Activated naive CD8-positive, alpha-beta T cell treated with anti-CD3 and anti-CD28 coated beads, Interleukin-2, amount 50 U/mL, for 16 hours (primary cell): ENCODE measurements at regions not wholly inside any gene's neighbourhood (a gene's known extent, or its start where the extent isn't known, plus 50 kb on each side); places are given as distances from the start of the nearest gene placed in this dataset.

Experiments used
- DNase-seq: peaks from one replicate; pipeline ENCODE4 v3.0.0-alpha.2; 2020; ENCODE audit warnings: low read depth, low spot score

DNA sequence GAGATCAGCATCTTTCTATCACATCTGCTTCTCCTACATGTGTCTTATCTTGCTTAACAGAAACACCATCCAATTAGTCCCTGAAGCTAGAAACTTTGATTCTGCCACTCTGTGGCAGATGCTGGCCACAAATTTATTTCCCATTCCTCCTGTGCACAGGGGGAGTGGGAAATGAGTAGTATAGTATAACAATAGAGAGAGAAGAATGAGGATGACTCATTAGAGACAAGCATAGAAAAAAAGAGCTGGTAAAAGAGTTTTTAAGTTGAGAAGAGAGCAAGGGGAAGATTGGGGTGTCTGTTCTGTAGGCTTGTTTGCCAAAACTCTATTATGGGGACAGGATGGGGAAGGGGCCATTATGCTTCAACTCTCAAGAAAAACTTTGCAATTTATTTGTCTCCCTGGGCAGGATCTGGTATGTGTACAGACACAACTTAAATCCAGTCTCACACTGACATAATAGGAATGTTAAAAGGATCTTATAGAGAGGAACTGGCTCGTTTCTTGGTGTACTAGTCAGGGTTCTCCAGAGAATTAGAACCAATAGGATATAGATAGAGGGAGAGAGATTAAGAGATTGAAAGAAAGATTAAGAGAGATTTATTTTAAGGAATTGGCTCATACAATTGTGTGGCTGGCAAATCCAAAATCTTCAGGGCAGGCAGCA is 142.6 kb upstream of the CPSF6 start:
- no peak for DNase-seq

DNA sequence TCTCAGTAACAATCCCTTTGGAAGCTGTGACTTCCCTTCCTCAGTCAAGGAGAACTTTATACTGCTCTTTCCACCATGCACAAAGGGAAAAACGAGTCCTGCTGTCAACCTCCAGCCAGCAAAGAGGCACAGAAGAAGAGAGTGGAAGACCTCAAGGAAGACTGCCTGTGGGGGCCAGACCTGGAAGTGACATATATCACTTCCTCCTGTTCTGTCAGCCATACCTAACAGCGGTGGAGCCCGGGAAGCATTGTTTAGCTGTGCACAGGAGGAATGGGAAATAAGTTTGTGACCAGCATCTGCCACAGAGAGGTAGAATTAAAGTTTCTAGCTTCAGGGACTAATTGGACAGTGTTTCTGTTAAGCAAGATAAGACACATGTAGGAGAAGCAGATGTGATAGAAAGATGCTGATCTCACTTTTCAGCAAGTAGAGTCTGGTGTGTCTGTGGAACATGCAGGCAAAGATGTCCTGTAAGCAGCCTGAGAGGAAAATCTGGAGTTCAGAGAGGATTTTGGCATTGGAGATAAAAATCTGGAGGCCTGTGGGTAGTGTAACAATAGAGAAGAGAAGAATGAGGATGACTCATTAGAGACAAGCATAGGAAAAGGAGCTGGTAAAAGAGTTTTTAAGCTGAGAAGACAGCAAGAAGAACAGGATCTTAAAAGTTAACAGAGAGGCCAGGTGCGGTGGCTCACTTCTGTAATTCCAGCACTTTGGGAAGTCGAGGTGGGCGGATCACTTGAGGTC is 141.6 kb upstream of the CPSF6 start:
- no peak for DNase-seq

DNA sequence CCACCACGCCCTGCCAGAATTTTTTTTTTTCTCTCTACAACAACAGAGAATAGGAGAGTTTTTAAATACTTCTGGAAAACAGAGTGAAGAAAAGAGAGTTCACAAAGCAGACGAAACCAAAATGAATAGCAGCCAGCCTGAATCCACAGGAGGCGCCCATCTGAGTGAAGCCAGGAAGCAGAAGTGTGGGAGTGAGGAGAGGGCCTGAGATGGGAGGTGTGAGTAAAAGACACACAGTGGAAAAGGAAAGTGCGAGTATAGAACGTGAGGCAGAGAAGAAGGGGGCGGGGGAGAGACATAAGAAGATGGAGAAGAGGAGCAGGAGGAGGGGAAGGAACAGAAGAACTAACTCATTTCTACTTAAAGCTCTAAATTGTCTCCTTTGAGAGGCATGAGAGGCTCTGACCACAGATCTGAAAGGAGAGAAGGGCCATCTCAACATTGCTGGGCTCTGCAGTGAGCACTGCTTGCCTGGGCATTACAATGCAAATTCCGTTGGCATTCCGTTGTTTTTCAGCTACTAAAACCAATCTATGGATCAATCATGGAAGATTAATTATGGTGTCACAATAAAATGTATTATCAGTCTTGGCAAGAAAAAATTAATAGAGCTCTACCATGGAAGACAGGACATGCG is 140.1 kb upstream of the CPSF6 start:
- no peak for DNase-seq

DNA sequence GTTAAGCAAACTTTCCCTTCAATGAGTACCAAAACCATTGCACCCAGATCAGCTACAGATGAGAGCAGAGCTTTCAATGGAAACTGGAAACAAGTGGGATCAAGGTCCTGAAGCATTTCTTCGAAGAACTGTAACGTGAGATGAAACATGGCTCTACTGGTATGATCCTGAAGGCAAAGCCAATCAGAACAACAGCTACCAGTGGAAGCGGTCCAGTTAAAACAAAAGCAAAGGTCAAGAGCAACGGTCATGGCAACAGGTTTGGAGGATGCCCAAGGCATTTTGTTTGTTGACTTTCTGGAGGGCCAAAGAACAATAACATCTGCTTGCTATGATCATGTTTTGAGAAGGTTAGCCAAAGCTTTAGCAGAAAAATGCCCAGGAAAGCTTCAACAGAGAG is 137.9 kb upstream of the CPSF6 start:
- DNase-seq = no peak

DNA sequence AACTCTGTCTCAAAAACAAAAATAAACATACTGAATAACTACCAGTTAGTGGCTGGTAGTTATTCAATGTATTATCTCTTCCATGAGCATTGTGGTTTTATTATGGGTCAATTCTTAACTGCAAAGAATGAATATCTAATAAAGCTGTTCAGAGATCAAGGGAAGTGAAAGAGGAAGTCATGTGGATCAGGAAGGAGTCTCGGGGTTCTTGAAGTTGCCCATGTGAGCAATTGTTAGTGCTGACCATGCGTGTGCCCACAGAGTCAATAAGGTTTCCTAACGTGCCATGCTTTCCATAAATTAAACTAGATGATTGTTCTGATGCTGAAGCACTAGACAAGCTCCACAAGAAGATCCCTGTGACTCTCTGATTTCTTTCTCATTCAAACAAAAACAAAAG is 136.5 kb upstream of the CPSF6 start:
- no peak for DNase-seq

DNA sequence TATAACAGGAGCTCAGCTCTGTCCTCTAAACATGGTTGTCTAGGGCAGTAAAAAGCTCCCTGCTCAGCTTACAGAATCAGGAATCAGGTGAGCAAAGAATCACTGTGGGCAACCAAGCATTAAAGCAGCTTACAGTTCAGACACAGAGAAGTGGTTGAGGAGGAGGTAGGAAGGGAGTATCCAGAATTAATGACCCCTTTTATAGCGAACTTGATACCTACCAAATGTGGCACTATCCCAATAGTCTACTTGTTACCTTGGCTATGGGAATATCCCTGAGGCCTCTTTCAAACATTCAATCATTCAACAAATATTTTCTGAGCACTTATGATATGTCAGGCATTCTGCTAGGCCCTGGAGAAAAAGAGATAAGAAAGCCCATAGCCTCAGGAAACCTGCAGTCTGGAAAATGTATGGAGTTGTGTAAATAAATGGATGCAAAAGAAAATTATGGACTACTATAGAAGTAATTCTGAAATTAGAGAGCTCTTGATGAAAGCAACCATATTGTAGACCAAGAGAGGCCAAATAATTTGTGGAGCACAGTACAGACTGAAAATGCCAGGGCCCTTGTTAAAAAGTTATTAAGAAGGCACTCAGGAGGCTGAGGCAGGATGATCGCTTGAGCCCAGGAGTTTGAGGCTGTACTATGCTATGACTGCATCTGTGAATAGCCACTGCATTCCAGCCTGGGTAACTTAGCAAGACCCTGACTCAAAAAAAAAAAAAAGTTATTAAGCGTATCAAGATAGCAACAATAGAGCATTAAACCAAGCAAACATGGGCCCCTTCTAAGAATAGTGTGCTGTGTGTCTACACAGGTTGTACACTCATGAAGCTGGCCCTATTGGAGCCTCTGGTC is 134.0 kb upstream of the CPSF6 start:
- DNase-seq = no peak

DNA sequence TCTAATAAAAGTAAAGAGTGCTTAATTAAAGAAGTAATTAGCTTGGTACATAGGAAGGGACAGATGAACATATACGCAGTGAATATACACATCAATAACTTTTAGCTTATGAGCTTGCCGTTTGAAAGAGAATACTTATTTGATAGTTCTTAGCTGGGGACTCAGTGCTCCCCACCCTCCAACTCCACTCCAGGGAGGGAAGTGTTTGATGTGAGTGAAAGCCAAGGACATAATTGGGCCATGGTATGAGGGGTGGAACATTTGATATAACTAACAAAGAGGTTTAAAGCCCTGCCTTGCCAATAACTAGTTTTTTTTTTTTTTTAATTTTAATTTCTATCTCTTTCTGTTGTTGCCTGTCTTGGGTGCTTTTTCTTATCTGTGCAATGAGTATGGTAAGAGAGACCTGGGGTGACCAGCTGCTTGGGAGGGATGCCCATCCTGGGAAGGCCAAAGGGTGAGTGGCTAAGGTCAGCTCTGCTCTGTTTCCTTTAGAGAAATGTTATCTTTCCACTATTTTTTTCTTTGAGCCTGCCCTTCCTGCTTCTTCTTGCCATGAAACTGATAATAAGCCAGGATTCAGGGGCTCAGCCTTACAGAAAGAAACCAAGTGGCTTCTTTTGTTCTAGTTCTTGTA is 132.8 kb upstream of the CPSF6 start:
- no peak for DNase-seq

DNA sequence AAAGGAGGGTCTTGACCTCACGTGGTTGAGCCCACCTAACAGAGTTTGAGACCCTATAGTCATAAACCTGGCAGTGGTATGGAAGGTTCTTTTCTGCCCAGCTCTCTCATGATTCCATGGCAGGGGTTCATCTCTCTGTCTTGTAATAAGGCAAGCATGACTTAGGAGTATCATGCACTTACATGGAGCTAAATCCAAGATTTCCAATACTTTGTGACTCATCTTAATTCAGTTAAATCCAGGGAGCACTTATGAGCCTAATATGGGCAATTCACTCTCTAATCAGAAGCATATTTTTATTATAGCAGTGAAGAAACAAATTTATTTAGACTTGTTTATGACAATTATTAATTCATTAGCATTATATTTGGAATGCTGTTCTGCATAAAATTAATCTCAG is 131.8 kb upstream of the CPSF6 start:
- no peak for DNase-seq

DNA sequence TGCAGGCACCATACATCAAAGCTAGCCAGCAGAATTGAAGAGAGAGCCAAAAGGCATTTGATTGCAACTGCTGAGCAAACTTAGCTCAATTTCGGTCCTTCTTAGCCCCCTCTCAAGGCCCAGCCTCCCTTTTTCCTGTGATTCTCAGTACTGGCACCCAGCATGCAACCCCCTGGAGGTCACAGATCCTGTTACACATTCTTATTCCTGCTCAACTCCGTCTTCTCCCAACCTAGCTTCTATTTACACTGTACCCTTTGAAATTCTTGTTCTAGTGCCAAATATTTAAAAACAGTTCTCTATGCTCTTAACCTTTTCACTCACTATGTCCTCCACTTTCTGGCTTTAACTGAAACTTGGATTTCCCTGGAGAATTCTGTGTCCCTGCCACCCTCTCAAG is 131.3 kb upstream of the CPSF6 start:
- no peak for DNase-seq

DNA sequence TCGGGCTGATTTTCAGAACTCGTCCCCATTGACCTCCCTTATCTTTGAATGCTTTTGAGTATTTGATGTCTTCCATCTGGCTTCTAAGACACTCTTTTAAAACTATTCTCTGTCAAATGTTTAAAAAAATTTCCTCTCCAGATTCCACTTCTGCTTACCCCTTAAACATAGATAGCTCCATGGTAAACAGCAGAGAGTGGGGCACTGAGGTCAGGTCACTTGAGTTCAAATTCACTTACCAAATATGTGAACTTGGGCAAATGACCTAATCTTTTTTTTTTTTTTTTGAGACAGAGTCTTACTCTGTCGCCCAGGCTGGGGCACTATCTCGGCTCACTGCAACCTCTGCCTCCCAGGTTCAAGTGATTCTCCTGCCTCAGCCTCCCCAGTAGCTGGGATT is 126.8 kb upstream of the CPSF6 start:
- DNase-seq = no peak

DNA sequence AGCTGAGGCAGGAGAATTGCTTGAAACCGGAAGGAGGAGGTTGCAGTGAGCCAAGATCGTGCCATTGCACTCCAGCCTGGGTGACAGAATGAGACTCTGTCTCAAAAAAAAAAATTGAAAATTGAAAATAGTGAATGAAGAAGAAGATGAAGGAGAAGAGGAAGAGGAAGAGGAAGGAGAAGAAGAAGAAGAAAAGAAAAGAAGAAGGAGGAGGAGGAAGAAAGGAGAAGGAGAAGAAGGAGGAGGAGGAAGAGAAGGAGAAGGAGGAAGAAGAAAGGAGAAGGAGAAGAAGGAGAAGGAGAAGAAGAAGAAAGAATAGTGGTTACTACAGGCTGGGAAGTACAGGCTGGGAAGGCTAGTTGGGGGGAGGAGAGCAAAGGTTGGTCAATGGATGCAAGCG is 124.3 kb upstream of the CPSF6 start:
- DNase-seq = no peak

DNA sequence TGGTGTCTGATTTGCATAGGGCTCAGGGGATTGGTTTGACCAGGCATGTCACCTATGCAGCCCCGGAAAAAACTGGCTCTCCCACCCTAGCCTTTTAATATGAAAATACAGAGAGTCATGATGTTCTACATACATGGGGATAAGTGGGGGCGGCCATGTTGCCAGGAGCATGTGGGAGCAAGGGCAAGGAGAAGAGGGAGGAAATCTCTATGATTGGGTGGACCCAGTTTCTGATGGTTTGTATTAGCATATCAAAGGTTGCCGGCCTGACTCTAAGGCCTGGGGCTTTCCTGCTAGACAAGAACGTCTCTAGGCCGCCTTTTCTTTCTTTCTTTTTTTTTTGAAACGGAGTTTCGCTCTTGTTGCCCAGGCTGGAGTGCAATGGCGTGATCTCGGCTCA is 123.4 kb upstream of the CPSF6 start:
- no peak for DNase-seq

DNA sequence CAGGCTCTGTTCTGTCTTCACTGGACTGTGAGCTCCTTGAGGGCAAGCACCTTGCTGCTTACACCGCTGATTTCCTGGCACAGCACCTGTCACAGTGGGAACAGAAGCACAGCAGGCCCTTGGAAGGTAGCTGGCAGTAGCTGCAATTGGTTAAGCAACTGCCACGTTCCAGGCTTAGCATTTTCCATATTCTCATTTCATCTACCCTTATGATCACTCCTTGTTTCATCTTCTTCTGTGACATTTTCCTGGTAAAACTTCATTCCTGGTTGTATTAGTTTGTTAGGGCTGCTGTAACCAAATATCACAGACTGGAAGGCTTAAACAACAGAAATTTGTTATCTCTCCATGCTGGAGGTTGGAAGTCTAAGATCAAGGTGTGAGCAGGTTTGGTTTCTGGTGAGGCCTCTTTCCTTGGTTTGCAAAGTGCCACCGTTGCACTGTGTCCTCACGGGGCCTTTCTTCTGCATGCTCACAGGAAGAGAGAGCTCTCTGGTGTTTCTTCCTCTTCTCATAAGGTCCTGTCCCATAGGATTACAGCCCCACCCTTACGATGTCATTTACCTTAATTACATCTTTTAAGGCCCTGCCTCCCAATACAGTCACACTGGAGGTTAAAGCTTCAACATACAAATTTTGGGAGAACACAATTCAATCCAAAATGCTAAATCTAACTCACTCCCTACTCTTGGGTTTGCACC is 121.7 kb upstream of the CPSF6 start:
- DNase-seq = no peak

DNA sequence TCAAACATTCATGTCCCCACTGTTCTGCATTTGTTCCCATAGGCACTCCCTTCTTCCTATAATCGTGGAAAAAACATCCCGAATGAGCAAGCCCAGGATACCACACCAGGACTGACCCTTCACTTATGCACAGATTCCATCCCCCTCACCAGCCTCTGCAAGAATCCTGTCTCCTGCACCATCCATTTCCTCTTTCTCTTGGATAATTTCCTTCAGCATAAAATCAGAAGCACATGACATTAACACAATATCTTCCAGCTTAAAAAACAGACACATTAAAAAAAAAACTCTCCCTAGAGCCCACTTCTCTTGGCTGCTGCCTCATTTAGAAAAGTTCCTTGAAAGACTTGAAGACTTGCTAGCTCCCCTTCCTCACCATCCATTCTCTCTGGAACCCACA is 120.9 kb upstream of the CPSF6 start:
- no peak for DNase-seq

DNA sequence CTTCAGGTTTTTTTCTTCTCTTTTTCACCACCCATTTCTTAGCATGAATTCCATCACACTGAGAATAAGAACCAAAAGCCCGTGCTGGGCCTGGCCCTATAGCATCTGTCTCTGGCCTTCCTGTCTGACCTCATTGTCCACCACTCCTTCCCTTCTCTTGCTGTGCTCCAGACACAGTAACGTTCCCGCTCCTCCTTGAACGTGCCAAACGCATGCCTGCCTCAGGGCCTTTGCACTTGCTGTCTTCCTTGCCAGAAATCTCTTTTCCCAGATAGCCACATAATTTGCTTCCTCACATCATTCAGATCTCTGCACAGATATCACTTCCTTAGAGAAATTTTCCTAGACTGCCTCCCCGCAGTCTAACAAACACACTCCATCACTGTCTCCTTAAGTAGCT is 119.6 kb upstream of the CPSF6 start:
- no peak for DNase-seq

DNA sequence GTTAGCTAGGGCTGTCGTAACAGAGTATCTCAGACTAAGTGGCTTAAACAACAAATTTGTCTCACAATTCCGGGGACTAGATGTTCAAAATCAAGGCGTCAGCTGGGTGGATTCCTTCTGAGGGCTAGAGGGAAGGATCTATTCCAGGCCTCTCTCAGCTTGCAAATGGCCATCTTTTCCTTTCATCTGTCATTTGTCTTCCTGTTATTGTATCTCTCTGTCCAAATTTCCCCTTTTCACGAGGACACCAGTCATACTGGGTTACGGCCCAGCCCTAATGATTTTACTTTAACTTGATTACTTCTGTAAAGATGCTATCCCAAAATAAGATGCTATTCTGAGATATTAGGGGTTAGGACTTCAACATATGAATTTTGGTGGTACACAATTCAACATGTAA is 119.0 kb upstream of the CPSF6 start:
- DNase-seq = no peak

DNA sequence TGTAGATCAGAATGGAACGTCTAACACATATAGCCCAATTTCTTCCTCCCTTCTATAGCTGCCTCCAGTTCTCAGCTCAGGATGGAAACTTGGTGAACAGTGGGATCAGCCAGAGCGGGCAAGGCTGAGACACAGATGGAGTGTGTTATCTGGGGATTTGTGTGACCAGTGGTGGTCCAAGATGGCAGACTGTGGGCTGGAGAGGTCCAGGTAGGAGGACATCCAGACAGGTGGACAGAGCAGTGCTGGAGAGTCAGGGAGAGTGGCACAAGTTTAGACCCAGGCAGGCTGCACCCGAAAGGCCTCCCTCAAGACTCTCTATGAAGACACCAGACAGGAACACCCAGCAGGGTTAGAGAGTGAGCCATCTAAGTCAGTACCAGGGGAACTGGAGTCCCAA is 116.1 kb upstream of the CPSF6 start:
- DNase-seq = no peak

DNA sequence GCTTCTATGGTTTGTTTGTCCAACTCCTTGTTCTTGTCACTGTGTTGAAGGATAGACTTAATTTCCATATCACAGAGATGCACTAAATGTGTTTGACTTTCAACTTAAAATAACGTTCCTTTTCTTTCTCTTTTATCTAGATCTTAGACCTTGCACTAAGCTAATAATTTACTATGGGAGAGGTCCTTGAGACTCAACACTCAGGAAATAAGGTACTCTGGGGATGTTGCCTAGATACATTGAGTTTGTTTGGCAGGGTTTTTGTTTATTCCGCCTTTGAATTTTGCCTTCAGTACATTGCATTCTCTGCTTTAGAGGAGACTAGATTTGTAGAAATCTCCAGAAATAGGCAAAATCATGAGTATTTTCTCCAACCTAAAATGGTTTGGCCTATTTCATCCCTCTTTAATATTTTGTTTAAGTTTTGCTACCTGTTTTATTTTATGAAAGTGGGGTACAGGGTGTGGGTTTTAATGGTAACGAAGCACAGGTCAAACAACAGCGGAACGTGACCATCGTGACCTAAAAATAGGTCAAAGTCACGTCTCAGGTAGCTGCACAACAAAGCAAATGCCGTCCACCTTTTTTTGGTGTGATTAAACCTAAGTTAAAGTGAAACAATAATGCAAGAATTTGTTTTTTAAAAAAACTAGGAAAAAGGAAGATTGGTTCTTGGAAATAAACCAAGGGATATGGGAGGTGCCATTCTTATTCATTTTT is 115.3 kb upstream of the CPSF6 start:
- no peak for DNase-seq

DNA sequence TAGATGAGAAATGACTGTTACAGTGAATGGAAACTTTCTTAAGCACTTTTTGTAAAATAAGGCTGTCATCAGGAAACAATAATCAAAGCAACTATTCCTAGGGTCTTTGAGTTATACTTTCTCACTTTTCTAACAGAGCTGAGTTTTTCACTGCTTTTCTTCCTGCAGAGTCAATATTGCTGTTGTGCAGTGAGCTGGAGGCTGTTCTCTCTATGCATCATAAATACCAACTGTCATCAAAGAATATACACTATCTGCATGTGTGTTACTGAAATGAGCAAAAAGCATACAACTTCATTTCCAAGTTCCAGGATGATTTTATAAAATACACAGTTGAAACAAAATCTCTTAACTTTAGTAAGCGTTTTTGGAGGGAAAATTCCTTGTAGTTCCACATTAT is 110.4 kb upstream of the CPSF6 start:
- DNase-seq = no peak

DNA sequence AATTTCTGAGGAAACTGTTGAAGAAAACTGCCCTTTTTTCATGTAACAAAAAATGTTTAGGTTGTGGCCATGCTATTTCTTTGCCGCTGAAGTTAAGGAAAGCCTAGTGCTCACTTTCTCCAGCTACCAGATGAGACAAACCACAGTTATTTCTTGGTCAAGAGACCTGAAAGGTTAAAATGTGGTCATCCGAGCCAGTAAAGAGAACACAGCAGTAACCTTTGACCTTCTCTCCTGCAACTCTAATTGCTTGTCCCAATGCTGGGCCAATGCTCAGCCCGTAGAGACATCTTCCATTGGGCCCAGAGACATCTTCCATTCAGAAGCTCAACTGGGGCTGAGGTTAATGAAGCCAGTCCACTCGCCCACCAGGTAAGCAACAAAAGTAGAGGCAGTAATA is 109.8 kb upstream of the CPSF6 start:
- DNase-seq = no peak
